CD4-positive, alpha-beta memory T cell (primary cell): ENCODE measurements at regions not wholly inside any gene's neighbourhood (a gene's known extent, or its start where the extent isn't known, plus 50 kb on each side); places are given as distances from the start of the nearest gene placed in this dataset.
"Not testable (repeated sequence)": the region's sequence is repeated elsewhere in the genome, so short reads cannot be mapped to it uniquely, and the experiment has no call there.

Experiments
- CTCF ChIA-PET: fragments of 350-600 bp; sonication (Branson Sonifier 250); formaldehyde crosslinking; loops from one replicate; lab custom pipeline; 2021; ENCODE audit warnings: inconsistent platforms; ENCODE audit not compliant: partially characterized antibody; lab: Charles Lee
- POLR2A ChIA-PET: fragments of 350-600 bp; sonication (Branson Sonifier 250); formaldehyde crosslinking; loops from one replicate; lab custom pipeline; 2021; ENCODE audit not compliant: partially characterized antibody; lab: Charles Lee
- DNase-seq, 5 donors: peaks; one replicate each; pipeline versions ENCODE4 v3.0.0 to v3.0.0-alpha.2; 2020 to 2022; ENCODE audit warnings: mixed read lengths in 1 of 5
- H3K27ac ChIP-seq: one replicate; pipeline ENCODE4 v1.7.0; 2013; ENCODE audit warnings: low read depth, low read length
- H3K27me3 ChIP-seq: 2 replicates; pipeline ENCODE4 v1.7.0; 2013; ENCODE audit warnings: mild to moderate bottlenecking, low read length, moderate library complexity; ENCODE audit not compliant: insufficient read depth
- H3K36me3 ChIP-seq: 2 replicates; pipeline ENCODE4 v1.7.0; 2013; ENCODE audit warnings: mild to moderate bottlenecking, low read length, moderate library complexity; ENCODE audit not compliant: insufficient read depth
- H3K4me1 ChIP-seq: 2 replicates; pipeline ENCODE4 v1.7.0; 2013; ENCODE audit warnings: mild to moderate bottlenecking, low read length, moderate library complexity; ENCODE audit not compliant: insufficient read depth
- H3K4me3 ChIP-seq, 2 donors: one replicate each; pipeline ENCODE4 v1.7.0; 2013; ENCODE audit warnings: low read length in 2 of 2, mild to moderate bottlenecking in 1 of 2
- H3K9me3 ChIP-seq, 2 donors: one replicate each; pipeline ENCODE4 v1.7.0; 2013; ENCODE audit warnings: low read length in 2 of 2, control low read depth in 1 of 2; ENCODE audit not compliant: control insufficient read depth in 1 of 2
- H3K27ac Mint-ChIP-seq, 7 donors: one replicate each; pipeline ENCODE4 v1.8.0; 2020 to 2021; ENCODE audit warnings: mixed read lengths in 7 of 7, mild to moderate bottlenecking in 6 of 7, inconsistent platforms in 3 of 7, moderate library complexity in 3 of 7
- H3K27me3 Mint-ChIP-seq, 2 donors: one replicate each; pipeline ENCODE4 v1.8.0; 2020 to 2021; ENCODE audit warnings: mixed read lengths in 2 of 2
- H3K36me3 Mint-ChIP-seq, 2 donors: one replicate each; pipeline ENCODE4 v1.8.0; 2020 to 2021; ENCODE audit warnings: mixed read lengths in 2 of 2, inconsistent platforms in 1 of 2, mild to moderate bottlenecking in 1 of 2
- H3K4me1 Mint-ChIP-seq, 4 donors: one replicate each; pipeline ENCODE4 v1.8.0; 2020 to 2021; ENCODE audit warnings: mixed read lengths in 4 of 4, mild to moderate bottlenecking in 1 of 4
- H3K4me3 Mint-ChIP-seq, 8 donors: one replicate each; pipeline ENCODE4 v1.8.0; 2020 to 2021; ENCODE audit warnings: mixed read lengths in 8 of 8, mild to moderate bottlenecking in 7 of 8, moderate library complexity in 6 of 8, inconsistent platforms in 3 of 8
- H3K9me3 Mint-ChIP-seq, 8 donors: one replicate each; pipeline ENCODE4 v1.8.0; 2020 to 2021; ENCODE audit warnings: mixed read lengths in 8 of 8, mild to moderate bottlenecking in 5 of 8, inconsistent platforms in 3 of 8, moderate library complexity in 1 of 8
- intact Hi-C: fragments of 100-400 bp; cut with micrococcal nuclease; formaldehyde crosslinking; loops from one replicate; pipeline ENCODE4 v1.15.1; 2023

- intact Hi-C loops = no loop called here
- no peaks in the 10 kb centered on the region for H3K27me3 Mint-ChIP-seq
- peak overlapping the region in 1 of 7 donors; percentile 18 for H3K27ac Mint-ChIP-seq
- no peak for DNase-seq
- peaks cover 9 to 19% (median 13%) of the 10 kb centered on the region in 4 donors for H3K4me1 Mint-ChIP-seq
- H3K27ac ChIP-seq = no peak overlapping the region
- ChIA-PET POLR2A (no interaction called here), CTCF (no interaction called here)
- H3K4me1 ChIP-seq = no peaks in the 10 kb centered on the region
- no peaks in the 10 kb centered on the region for H3K36me3 Mint-ChIP-seq
- H3K4me3 Mint-ChIP-seq = no peak overlapping the region
- H3K9me3 Mint-ChIP-seq = no peaks in the 10 kb centered on the region
- no peaks in the 10 kb centered on the region for H3K36me3 ChIP-seq
- H3K27me3 ChIP-seq = no peaks in the 10 kb centered on the region
- no peak overlapping the region for H3K4me3 ChIP-seq
- H3K9me3 ChIP-seq = no peaks in the 10 kb centered on the region
Measured at GRCh38 chr2:2899826-2900225, 477.8 kb downstream of the EIPR1 start.

- POLR2A ChIA-PET = no interaction called here
- intact Hi-C loops = no loop called here
- Histone ChIP-seq H3K9me3 (no peaks in the 10 kb centered on the region), H3K27me3 (no peaks in the 10 kb centered on the region), H3K27ac (no peak overlapping the region), H3K4me1 (no peaks in the 10 kb centered on the region), H3K4me3 (no peak overlapping the region), H3K36me3 (no peaks in the 10 kb centered on the region)
- CTCF ChIA-PET = no interaction called here
- DNase-seq = no peak
- Mint-ChIP-seq H3K9me3 (no peaks in the 10 kb centered on the region), H3K27me3 (no peaks in the 10 kb centered on the region), H3K4me1 (peaks cover 9 to 19% (median 13%) of the 10 kb centered on the region in 4 donors), H3K27ac (no peak overlapping the region), H3K36me3 (no peaks in the 10 kb centered on the region), H3K4me3 (no peak overlapping the region)
Measured at GRCh38 chr2:2898744-2899143, 478.9 kb downstream of the EIPR1 start.

- Mint-ChIP-seq H3K4me3 (no peak overlapping the region), H3K27ac (no peak overlapping the region), H3K36me3 (no peaks in the 10 kb centered on the region), H3K9me3 (no peaks in the 10 kb centered on the region), H3K4me1 (peaks cover 6 to 9% (median 7%) of the 10 kb centered on the region in 4 donors), H3K27me3 (no peaks in the 10 kb centered on the region)
- no peak overlapping the region for H3K27ac ChIP-seq
- H3K4me1 ChIP-seq = no peaks in the 10 kb centered on the region
- DNase-seq = no peak
- no peaks in the 10 kb centered on the region for H3K36me3 ChIP-seq
- H3K4me3 ChIP-seq = no peak overlapping the region
- intact Hi-C loops = no loop called here
- no peaks in the 10 kb centered on the region for H3K9me3 ChIP-seq
- POLR2A ChIA-PET = no interaction called here
- CTCF ChIA-PET = no interaction called here
- H3K27me3 ChIP-seq = no peaks in the 10 kb centered on the region
Measured at GRCh38 chr2:2896643-2897042, 481.0 kb downstream of the EIPR1 start.

DNA sequence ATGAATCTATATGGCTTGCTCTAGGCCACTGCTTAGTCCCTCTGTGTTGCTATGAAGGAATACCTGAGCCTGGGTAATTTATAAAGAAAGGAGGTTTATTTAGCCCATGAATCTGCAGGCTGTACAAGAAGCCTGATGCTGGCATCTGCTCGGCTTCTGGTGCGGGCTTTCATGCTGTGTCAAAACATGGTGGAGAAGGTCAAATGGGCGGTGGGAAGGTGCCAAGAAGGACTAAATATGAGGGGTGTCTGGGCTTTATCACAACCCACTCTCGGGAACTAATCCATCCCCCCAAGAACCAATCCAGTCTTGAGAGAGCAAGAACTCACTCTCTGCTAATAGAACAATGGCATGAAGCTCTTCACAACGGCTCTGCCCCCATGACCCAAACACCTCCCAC, 481.6 kb downstream of the EIPR1 start:
- no peaks in the 10 kb centered on the region for H3K4me1 ChIP-seq
- Mint-ChIP-seq H3K36me3 (no peaks in the 10 kb centered on the region), H3K27ac (no peak overlapping the region), H3K27me3 (no peaks in the 10 kb centered on the region), H3K9me3 (no peaks in the 10 kb centered on the region), H3K4me1 (peaks cover 0 to 3% (median 1%) of the 10 kb centered on the region in 4 donors), H3K4me3 (no peak overlapping the region)
- no peaks in the 10 kb centered on the region for H3K9me3 ChIP-seq
- H3K27me3 ChIP-seq = no peaks in the 10 kb centered on the region
- no peaks in the 10 kb centered on the region for H3K36me3 ChIP-seq
- intact Hi-C loops = no loop called here
- no peak for DNase-seq
- CTCF ChIA-PET = no interaction called here
- no peak overlapping the region for H3K27ac ChIP-seq
- POLR2A ChIA-PET = no interaction called here
- H3K4me3 ChIP-seq = no peak overlapping the region

DNA sequence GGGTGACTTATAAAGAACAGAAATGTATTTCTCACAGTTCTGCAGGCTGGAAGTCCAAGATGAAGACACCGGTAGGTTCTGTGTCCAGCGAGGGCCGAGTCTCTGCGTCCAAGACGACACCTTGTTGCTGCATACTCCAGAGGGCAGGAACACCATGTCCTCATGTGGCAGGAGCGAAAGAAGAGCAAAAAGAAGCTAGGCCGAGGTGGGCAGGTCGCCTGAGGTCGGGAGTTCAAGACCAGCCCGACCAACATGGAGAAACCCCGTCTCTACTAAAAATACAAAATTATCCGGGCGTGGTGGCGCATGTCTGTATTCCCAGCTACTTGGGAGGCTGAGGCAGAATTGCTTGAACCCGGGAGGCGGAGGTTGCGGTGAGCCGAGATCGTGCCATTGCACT, 483.6 kb downstream of the EIPR1 start:
- CTCF ChIA-PET, intact Hi-C loops, H3K9me3 ChIP-seq, POLR2A ChIA-PET, H3K9me3 Mint-ChIP-seq, H3K4me3 ChIP-seq, H3K27me3 ChIP-seq, H3K4me1 Mint-ChIP-seq, H3K36me3 ChIP-seq, H3K4me1 ChIP-seq, H3K4me3 Mint-ChIP-seq, H3K27ac Mint-ChIP-seq, H3K27ac ChIP-seq, H3K36me3 Mint-ChIP-seq, DNase-seq, H3K27me3 Mint-ChIP-seq: not testable (repeated sequence)

GRCh38 chr2:2892892-2893291, 484.7 kb downstream of the EIPR1 start:
- Mint-ChIP-seq H3K36me3 (no peaks in the 10 kb centered on the region), H3K4me3 (no peak overlapping the region), H3K27me3 (peaks cover 0 to 3% of the 10 kb centered on the region in 2 donors), H3K27ac (no peak overlapping the region), H3K9me3 (no peaks in the 10 kb centered on the region), H3K4me1 (no peaks in the 10 kb centered on the region)
- ChIA-PET CTCF (no interaction called here), POLR2A (no interaction called here)
- Histone ChIP-seq H3K27ac (no peak overlapping the region), H3K4me3 (no peak overlapping the region), H3K4me1 (no peaks in the 10 kb centered on the region), H3K9me3 (no peaks in the 10 kb centered on the region), H3K27me3 (no peaks in the 10 kb centered on the region), H3K36me3 (no peaks in the 10 kb centered on the region)
- intact Hi-C loops = no loop called here
- DNase-seq = no peak

DNA sequence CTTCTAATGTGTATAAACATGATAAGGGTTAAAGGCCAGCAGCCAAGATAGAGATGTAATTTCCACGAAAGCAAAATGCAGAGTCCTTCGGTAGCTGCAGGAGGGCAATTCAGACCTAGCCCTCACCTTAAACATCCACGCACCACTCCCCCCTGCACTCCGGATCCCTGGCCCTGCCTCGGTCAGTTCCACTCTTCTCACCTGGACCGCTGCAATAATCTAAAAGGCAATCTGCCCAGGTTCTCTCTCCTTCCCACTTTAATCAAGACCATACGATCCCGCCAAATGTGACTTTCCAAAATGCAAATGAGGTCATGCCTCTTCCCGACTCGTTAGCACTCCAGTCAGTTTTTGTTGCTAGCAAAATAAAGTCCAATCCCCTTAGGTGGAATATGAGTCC, 485.2 kb downstream of the EIPR1 start:
- H3K4me1 Mint-ChIP-seq = no peaks in the 10 kb centered on the region
- H3K36me3 Mint-ChIP-seq = no peaks in the 10 kb centered on the region
- no peak for DNase-seq
- Histone ChIP-seq H3K27ac (no peak overlapping the region), H3K4me3 (no peak overlapping the region), H3K4me1 (no peaks in the 10 kb centered on the region), H3K36me3 (no peaks in the 10 kb centered on the region), H3K27me3 (no peaks in the 10 kb centered on the region), H3K9me3 (no peaks in the 10 kb centered on the region)
- H3K27me3 Mint-ChIP-seq = peaks cover 1 to 3% of the 10 kb centered on the region in 2 donors
- H3K9me3 Mint-ChIP-seq = no peaks in the 10 kb centered on the region
- intact Hi-C loops = no loop called here
- CTCF ChIA-PET = no interaction called here
- POLR2A ChIA-PET = no interaction called here
- no peak overlapping the region for H3K27ac Mint-ChIP-seq
- no peak overlapping the region for H3K4me3 Mint-ChIP-seq

GRCh38 chr2:2890901-2891300, 486.7 kb downstream of the EIPR1 start:
- Histone ChIP-seq H3K4me3 (no peak overlapping the region), H3K27me3 (no peaks in the 10 kb centered on the region), H3K4me1 (no peaks in the 10 kb centered on the region), H3K9me3 (no peaks in the 10 kb centered on the region), H3K27ac (no peak overlapping the region), H3K36me3 (no peaks in the 10 kb centered on the region)
- intact Hi-C loops = no loop called here
- CTCF ChIA-PET = no interaction called here
- POLR2A ChIA-PET = no interaction called here
- Mint-ChIP-seq H3K9me3 (no peaks in the 10 kb centered on the region), H3K4me1 (no peaks in the 10 kb centered on the region), H3K36me3 (no peaks in the 10 kb centered on the region), H3K27ac (no peak overlapping the region), H3K4me3 (no peak overlapping the region), H3K27me3 (peaks cover 5 to 7% of the 10 kb centered on the region in 2 donors)
- DNase-seq = no peak
